ENCODE measurements at regions not wholly inside any gene's neighbourhood (a gene's known extent, or its start where the extent isn't known, plus 50 kb on each side); places are given as distances from the start of the nearest gene placed in this dataset.
"Not testable (repeated sequence)": the region's sequence is repeated elsewhere in the genome, so short reads cannot be mapped to it uniquely, and the experiment has no call there.

GRCh38 chr2:180891360-180891759 lies 89.0 kb upstream of the UBE2E3 start:
- Mint-ChIP-seq H3K36me3 (ENCODE audit: unreplicated experiment) (no peaks in the 10 kb centered on the region), H3K9me3 (ENCODE audit: unreplicated experiment) (peaks cover under 1% of the 10 kb centered on the region), H3K4me3 (ENCODE audit: unreplicated experiment) (no peak overlapping the region), H3K4me1 (ENCODE audit: unreplicated experiment) (no peaks in the 10 kb centered on the region), H3K27me3 (ENCODE audit: unreplicated experiment) (no peaks in the 10 kb centered on the region), H3K27ac (ENCODE audit: unreplicated experiment) (no peak overlapping the region)
- no peak for DNase-seq (ENCODE audit: extremely low spot score, unreplicated experiment)
- TF ChIP-seq, protein P1, sequence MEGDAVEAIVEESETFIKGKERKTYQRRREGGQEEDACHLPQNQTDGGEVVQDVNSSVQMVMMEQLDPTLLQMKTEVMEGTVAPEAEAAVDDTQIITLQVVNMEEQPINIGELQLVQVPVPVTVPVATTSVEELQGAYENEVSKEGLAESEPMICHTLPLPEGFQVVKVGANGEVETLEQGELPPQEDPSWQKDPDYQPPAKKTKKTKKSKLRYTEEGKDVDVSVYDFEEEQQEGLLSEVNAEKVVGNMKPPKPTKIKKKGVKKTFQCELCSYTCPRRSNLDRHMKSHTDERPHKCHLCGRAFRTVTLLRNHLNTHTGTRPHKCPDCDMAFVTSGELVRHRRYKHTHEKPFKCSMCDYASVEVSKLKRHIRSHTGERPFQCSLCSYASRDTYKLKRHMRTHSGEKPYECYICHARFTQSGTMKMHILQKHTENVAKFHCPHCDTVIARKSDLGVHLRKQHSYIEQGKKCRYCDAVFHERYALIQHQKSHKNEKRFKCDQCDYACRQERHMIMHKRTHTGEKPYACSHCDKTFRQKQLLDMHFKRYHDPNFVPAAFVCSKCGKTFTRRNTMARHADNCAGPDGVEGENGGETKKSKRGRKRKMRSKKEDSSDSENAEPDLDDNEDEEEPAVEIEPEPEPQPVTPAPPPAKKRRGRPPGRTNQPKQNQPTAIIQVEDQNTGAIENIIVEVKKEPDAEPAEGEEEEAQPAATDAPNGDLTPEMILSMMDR (IDR thresholded peaks at IDR 0.05), result no peak

- H3K9me3 Mint-ChIP-seq (ENCODE audit: unreplicated experiment), result peaks cover 4% of the 10 kb centered on the region
- TF ChIP-seq, protein P1 (IDR thresholded peaks at IDR 0.05), result no peak
- no peak overlapping the region for H3K27ac Mint-ChIP-seq (ENCODE audit: unreplicated experiment)
- no peaks in the 10 kb centered on the region for H3K27me3 Mint-ChIP-seq (ENCODE audit: unreplicated experiment)
- H3K4me1 Mint-ChIP-seq (ENCODE audit: unreplicated experiment), result no peaks in the 10 kb centered on the region
- no peak for DNase-seq (ENCODE audit: extremely low spot score, unreplicated experiment)
- no peak overlapping the region for H3K4me3 Mint-ChIP-seq (ENCODE audit: unreplicated experiment)
- H3K36me3 Mint-ChIP-seq (ENCODE audit: unreplicated experiment), result no peaks in the 10 kb centered on the region
These were observed 89.6 kb upstream of the UBE2E3 start for GRCh38 chr2:180890781-180891180.

GRCh38 chr2:180882959-180883358 lies 97.4 kb upstream of the UBE2E3 start:
- TF ChIP-seq, protein P1 (IDR thresholded peaks at IDR 0.05), result no peak
- Mint-ChIP-seq H3K4me3 (ENCODE audit: unreplicated experiment) (no peak overlapping the region), H3K9me3 (ENCODE audit: unreplicated experiment) (peaks cover 30% of the 10 kb centered on the region), H3K4me1 (ENCODE audit: unreplicated experiment) (no peaks in the 10 kb centered on the region), H3K27me3 (ENCODE audit: unreplicated experiment) (no peaks in the 10 kb centered on the region), H3K27ac (ENCODE audit: unreplicated experiment) (no peak overlapping the region), H3K36me3 (ENCODE audit: unreplicated experiment) (no peaks in the 10 kb centered on the region)
- DNase-seq (ENCODE audit: extremely low spot score, unreplicated experiment), result no peak

DNA sequence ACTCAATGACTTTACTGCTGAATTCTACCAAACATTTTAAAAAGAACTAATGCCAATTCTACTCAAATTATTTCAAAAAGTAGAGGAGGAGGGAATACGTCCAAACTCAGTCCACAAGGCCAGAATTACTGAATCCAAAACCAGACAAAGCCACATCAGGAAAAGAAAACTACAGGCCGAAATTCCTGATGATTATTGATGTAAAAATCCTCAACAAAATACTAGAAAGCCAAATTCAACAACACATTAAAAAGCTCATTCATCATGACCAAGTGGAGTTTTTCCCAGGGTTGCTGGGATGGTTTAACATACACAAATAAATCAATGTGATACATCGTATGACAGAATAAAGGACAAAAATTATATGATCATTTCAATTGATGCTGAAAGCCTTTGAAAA lies 103.9 kb upstream of the UBE2E3 start:
- peaks cover 31% of the 10 kb centered on the region for H3K9me3 Mint-ChIP-seq (ENCODE audit: unreplicated experiment)
- H3K27ac Mint-ChIP-seq (ENCODE audit: unreplicated experiment), result no peak overlapping the region
- no peak overlapping the region for H3K4me3 Mint-ChIP-seq (ENCODE audit: unreplicated experiment)
- TF ChIP-seq, protein P1 (IDR thresholded peaks at IDR 0.05), result no peak
- peaks cover 4% of the 10 kb centered on the region for H3K4me1 Mint-ChIP-seq (ENCODE audit: unreplicated experiment)
- no peaks in the 10 kb centered on the region for H3K36me3 Mint-ChIP-seq (ENCODE audit: unreplicated experiment)
- DNase-seq (ENCODE audit: extremely low spot score, unreplicated experiment), result no peak
- no peaks in the 10 kb centered on the region for H3K27me3 Mint-ChIP-seq (ENCODE audit: unreplicated experiment)

- DNase-seq (ENCODE audit: extremely low spot score, unreplicated experiment), result no peak
- no peaks in the 10 kb centered on the region for H3K27me3 Mint-ChIP-seq (ENCODE audit: unreplicated experiment)
These were observed 107.2 kb upstream of the UBE2E3 start for GRCh38 chr2:180873219-180873618.

DNA sequence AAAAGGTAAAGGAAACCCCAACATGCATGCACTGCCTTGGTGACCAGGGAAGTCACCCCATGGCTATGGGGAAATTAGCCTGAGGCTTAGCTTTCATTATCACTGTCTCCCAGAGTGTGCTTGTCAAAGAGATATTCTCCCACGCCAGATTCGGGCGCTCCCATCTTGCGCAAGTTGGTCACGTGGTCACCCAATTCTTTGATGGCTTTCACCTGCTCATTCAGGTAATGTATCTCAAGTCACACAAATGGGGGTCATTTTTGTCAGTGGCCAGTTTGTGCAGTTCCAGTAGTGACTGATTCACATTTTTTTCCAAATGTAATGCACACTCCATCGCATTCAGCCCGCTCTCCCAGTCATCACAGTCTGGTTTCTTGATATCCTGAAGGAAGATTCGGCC lies 107.6 kb upstream of the UBE2E3 start:
- not testable (repeated sequence) for H3K36me3 Mint-ChIP-seq (ENCODE audit: unreplicated experiment); H3K27ac Mint-ChIP-seq (ENCODE audit: unreplicated experiment)

More at GRCh38 chr2:180873219-180873618, 107.2 kb upstream of the UBE2E3 start:
- TF ChIP-seq, protein P1 (IDR thresholded peaks at IDR 0.05), result no peak
- H3K27ac Mint-ChIP-seq (ENCODE audit: unreplicated experiment), result no peak overlapping the region
- H3K4me3 Mint-ChIP-seq (ENCODE audit: unreplicated experiment), result no peak overlapping the region
- peaks cover 4% of the 10 kb centered on the region for H3K4me1 Mint-ChIP-seq (ENCODE audit: unreplicated experiment)
- H3K36me3 Mint-ChIP-seq (ENCODE audit: unreplicated experiment), result no peaks in the 10 kb centered on the region
- H3K9me3 Mint-ChIP-seq (ENCODE audit: unreplicated experiment), result peaks cover 20% of the 10 kb centered on the region

More for the DNA sequence above, 107.6 kb upstream of the UBE2E3 start:
- H3K4me3 Mint-ChIP-seq (ENCODE audit: unreplicated experiment); H3K27me3 Mint-ChIP-seq (ENCODE audit: unreplicated experiment); DNase-seq (ENCODE audit: extremely low spot score, unreplicated experiment); H3K4me1 Mint-ChIP-seq (ENCODE audit: unreplicated experiment): not testable (repeated sequence)
- peaks cover 18% of the 10 kb centered on the region for H3K9me3 Mint-ChIP-seq (ENCODE audit: unreplicated experiment)

Data from osteocyte (in vitro differentiated cells).